ENCODE measurements at regions not wholly inside any gene's neighbourhood (a gene's known extent, or its start where the extent isn't known, plus 50 kb on each side); places are given as distances from the start of the nearest gene placed in this dataset.
A peak's percentile ranks its signal among the peaks of the same experiment; 100 is the strongest.
"Not testable (repeated sequence)": the region's sequence is repeated elsewhere in the genome, so short reads cannot be mapped to it uniquely, and the experiment has no call there.

DNA sequence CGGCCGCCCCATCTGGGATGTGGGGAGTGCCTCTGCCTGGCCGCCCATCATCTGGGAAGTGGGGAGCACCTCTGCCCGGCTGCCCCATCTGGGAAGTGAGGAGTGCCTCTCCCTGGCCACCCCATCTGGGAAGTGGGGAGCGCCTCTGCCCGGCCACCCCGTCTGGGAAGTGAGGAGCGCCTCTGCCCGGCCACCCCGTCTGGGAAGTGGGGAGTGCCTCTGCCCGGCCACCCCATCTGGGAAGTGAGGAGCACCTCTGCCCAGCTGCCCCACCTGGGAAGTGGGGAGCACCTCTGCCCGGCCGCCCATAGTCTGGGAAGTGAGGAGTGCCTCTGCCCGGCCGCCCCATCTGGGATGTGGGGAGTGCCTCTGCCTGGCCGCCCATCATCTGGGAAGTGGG is 91.7 kb upstream of the ZNF519 start:
- H3K9me3 Mint-ChIP-seq (ENCODE audit: low read depth) = peaks cover 16% of the 10 kb centered on the region
- not testable (repeated sequence) for H3K36me3 Mint-ChIP-seq (ENCODE audit: low read depth); H3K4me1 Mint-ChIP-seq (ENCODE audit: low read depth); DNase-seq (ENCODE audit: low spot score); H3K4me3 Mint-ChIP-seq (ENCODE audit: unreplicated experiment); H3K27me3 Mint-ChIP-seq (ENCODE audit: low read depth); H3K27ac Mint-ChIP-seq (ENCODE audit: unreplicated experiment)

DNA sequence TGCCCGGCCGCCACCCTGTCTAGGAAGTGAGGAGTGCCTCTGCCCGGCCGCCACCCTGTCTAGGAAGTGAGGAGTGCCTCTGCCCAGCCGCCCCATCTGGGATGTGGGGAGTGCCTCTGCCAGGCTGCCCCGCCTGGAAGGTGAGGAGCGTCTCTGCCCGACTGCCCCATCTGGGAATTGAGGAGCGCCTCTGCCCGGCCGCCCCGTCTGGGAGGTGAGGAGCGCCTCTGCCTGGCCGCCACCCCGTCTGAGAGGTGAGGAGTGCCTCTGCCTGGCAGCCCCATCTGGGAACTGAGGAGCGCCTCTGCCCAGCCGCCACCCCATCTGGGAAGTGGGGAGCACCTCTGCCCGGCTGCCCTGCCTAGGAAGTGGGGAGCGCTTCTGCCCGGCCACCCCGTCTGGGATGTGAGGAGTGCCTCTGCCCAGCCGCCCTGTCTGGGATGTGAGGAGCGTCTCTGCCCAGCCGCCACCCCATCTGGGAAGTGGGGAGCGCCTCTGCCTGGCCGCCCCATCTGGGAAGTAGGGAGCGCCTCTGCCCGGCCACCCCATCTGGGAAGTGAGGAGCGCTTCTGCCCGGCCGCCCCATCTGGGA is 91.1 kb upstream of the ZNF519 start:
- H3K36me3 Mint-ChIP-seq (ENCODE audit: low read depth); H3K4me3 Mint-ChIP-seq (ENCODE audit: unreplicated experiment); H3K27ac Mint-ChIP-seq (ENCODE audit: unreplicated experiment); H3K4me1 Mint-ChIP-seq (ENCODE audit: low read depth); H3K27me3 Mint-ChIP-seq (ENCODE audit: low read depth): not testable (repeated sequence)
- H3K9me3 Mint-ChIP-seq (ENCODE audit: low read depth) = peaks cover 16% of the 10 kb centered on the region
- DNase-seq (ENCODE audit: low spot score) = peak; percentile 83

DNA sequence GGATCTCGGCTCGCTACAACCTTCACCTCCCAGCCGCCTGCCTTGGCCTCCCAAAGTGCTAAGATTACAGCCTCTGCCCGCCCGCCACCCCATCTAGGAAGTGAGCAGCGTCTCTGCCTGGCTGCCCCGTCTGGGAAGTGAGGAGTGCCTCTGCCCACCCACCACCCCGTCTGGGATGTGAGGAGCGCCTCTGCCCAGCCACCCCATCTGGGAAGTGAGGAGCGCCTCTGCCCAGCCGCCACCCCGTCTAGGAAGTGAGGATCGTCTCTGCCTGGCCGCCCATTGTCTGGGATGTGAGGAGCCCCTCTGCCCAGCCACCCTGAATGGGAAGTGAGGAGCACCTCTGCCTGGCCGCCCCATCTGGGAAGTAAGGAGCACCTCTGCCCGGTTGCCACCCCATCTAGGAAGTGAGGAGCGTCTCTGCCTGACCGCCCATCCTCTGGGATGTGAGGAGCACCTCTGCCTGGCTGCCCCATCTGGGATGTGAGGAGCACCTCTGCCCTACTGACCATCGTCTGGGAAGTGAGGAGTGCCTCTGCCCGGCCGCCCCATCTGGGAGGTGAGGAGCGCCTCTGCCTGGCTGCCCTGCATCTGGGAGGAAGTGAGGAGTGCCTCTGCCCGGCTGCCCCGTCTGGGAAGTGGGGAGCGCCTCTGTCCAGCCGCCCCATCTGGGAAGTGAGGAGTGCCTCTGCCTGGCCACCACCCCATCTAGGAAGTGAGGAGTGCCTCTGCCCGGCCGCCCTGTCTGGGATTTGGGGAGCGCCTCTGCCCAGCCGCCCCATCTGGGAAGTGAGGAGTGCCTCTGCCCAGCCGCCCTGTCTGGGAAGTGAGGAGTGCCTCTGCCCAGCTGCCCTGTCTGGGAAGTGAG is 90.4 kb upstream of the ZNF519 start:
- not testable (repeated sequence) for H3K27me3 Mint-ChIP-seq (ENCODE audit: low read depth); H3K4me3 Mint-ChIP-seq (ENCODE audit: unreplicated experiment); H3K27ac Mint-ChIP-seq (ENCODE audit: unreplicated experiment); H3K36me3 Mint-ChIP-seq (ENCODE audit: low read depth); H3K4me1 Mint-ChIP-seq (ENCODE audit: low read depth)
- H3K9me3 Mint-ChIP-seq (ENCODE audit: low read depth) = peaks cover 16% of the 10 kb centered on the region
- peak; percentile 84 for DNase-seq (ENCODE audit: low spot score)

DNA sequence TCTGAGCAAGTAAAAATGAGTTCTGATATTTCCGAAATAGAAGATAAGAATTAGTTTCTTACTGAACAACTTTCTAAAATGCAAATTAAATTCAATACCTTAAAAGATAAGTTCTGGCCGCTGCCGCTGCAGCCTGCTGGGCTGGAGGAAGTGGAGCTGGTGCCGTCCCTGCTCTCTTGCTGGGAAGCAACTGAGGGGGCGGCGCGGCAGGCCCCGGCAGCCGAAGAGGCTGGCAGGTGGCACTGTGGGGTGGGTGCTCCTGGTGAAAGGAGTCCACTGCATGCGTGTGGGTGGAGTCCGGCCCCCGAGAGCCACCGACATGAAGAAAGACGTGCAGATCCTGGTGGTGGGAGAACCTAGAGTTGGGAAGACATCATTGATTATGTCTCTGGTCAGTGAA is 89.5 kb upstream of the ZNF519 start:
- peaks cover 16% of the 10 kb centered on the region for H3K9me3 Mint-ChIP-seq (ENCODE audit: low read depth)
- no peaks in the 10 kb centered on the region for H3K4me1 Mint-ChIP-seq (ENCODE audit: low read depth)
- H3K27ac Mint-ChIP-seq (ENCODE audit: unreplicated experiment) = no peak overlapping the region
- TF ChIP-seq, protein P1, sequence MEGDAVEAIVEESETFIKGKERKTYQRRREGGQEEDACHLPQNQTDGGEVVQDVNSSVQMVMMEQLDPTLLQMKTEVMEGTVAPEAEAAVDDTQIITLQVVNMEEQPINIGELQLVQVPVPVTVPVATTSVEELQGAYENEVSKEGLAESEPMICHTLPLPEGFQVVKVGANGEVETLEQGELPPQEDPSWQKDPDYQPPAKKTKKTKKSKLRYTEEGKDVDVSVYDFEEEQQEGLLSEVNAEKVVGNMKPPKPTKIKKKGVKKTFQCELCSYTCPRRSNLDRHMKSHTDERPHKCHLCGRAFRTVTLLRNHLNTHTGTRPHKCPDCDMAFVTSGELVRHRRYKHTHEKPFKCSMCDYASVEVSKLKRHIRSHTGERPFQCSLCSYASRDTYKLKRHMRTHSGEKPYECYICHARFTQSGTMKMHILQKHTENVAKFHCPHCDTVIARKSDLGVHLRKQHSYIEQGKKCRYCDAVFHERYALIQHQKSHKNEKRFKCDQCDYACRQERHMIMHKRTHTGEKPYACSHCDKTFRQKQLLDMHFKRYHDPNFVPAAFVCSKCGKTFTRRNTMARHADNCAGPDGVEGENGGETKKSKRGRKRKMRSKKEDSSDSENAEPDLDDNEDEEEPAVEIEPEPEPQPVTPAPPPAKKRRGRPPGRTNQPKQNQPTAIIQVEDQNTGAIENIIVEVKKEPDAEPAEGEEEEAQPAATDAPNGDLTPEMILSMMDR (IDR thresholded peaks at IDR 0.05) = no peak
- no peak overlapping the region for H3K4me3 Mint-ChIP-seq (ENCODE audit: unreplicated experiment)
- H3K36me3 Mint-ChIP-seq (ENCODE audit: low read depth) = no peaks in the 10 kb centered on the region
- DNase-seq (ENCODE audit: low spot score) = no peak
- no peaks in the 10 kb centered on the region for H3K27me3 Mint-ChIP-seq (ENCODE audit: low read depth)

DNA sequence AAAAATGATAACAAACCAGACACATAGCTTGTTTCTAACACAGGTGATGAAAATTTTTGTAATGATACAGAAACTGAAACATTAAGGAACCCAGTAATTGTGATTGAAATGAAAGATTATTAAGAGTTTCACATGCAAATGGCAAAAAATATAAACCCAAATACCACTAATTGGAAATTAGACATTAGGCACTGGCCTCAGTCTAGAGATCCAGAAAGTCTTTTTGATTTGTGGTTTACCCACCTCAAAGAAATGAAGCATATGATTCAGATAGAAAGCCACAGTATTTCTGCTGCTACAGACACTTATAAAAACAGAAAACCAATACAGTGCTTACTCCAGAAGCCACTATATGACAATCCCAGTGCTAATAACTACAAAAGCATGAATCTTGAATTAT is 83.7 kb upstream of the ZNF519 start:
- not testable (repeated sequence) for H3K9me3 Mint-ChIP-seq (ENCODE audit: low read depth); H3K27me3 Mint-ChIP-seq (ENCODE audit: low read depth); H3K4me1 Mint-ChIP-seq (ENCODE audit: low read depth); H3K36me3 Mint-ChIP-seq (ENCODE audit: low read depth); H3K27ac Mint-ChIP-seq (ENCODE audit: unreplicated experiment); DNase-seq (ENCODE audit: low spot score); H3K4me3 Mint-ChIP-seq (ENCODE audit: unreplicated experiment)

DNA sequence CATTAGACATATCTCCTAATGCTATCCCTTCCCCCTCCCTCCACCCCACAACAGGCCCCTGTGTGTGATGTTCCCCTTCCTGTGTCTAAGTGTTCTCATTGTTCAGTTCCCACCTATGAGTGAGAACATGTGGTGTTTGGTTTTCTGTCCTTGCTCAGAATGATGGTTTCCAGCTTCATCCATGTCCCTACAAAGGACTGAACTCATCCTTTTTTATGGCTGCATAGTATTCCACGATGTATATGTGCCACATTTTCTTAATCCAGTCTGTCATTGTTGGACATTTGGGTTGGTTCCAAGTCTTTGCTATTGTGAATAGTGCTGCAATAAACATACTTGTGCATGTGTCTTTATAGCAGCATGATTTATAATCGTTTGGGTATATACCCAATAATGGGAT is 71.2 kb upstream of the ZNF519 start:
- not testable (repeated sequence) for H3K27ac Mint-ChIP-seq (ENCODE audit: unreplicated experiment); DNase-seq (ENCODE audit: low spot score); H3K4me3 Mint-ChIP-seq (ENCODE audit: unreplicated experiment); H3K36me3 Mint-ChIP-seq (ENCODE audit: low read depth); H3K4me1 Mint-ChIP-seq (ENCODE audit: low read depth); H3K27me3 Mint-ChIP-seq (ENCODE audit: low read depth); H3K9me3 Mint-ChIP-seq (ENCODE audit: low read depth)

DNA sequence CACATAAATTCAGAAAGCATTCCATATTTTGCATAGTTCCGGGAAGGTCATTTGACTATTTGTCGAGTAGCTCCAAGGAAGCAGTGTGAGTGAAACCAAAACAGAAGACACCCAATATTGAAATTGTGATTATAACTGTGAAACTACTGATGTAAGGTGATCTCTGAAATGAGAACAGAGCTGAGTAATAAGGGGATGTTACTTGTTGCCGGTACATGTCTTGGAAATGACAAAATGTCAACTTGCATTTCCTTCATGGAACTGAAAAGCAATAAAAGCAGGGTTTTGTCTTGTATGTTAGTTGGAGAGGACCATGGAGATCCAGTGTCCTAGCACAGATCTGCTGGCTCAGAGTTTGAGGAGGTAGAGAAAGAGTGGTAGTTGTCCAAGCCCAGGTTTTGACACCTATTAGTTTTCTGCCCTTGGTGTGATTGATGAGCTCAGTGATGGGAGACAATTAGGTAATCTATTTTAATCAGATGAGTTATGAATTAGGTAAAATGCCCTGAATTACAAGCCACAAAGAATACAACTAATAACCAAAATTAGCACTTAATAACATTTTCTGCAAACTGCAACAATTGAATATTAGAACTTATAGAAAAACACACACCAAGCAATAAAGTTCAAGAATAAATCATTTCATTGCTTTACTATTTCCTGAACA is 58.7 kb upstream of the ZNF519 start:
- H3K4me1 Mint-ChIP-seq (ENCODE audit: low read depth) = not testable (repeated sequence)

DNA sequence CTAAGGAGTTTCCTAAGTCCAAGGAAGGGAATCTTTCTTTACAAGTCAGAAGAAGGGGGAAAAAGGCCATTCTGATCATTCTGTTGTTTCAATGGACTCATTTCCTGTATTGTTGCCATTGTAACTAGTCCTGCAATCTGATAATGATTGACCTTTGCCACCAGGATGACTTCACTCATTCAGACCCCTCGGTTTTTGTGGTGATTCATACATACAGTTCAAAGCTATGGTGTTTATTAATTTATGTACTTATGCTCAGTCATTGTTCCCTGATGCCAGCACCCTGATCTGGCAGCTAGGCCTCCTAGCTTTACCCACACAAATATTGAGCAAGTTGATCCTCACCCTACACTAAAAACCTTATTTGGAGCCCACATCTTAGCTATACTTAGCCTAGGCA is 57.6 kb upstream of the ZNF519 start:
- no peaks in the 10 kb centered on the region for H3K9me3 Mint-ChIP-seq (ENCODE audit: low read depth)
- no peak overlapping the region for H3K27ac Mint-ChIP-seq (ENCODE audit: unreplicated experiment)
- H3K4me1 Mint-ChIP-seq (ENCODE audit: low read depth) = no peaks in the 10 kb centered on the region
- H3K4me3 Mint-ChIP-seq (ENCODE audit: unreplicated experiment) = no peak overlapping the region
- H3K27me3 Mint-ChIP-seq (ENCODE audit: low read depth) = peaks cover 2% of the 10 kb centered on the region
- TF ChIP-seq, protein P1 (IDR thresholded peaks at IDR 0.05) = no peak
- DNase-seq (ENCODE audit: low spot score) = no peak
- no peaks in the 10 kb centered on the region for H3K36me3 Mint-ChIP-seq (ENCODE audit: low read depth)

More for the DNA sequence above, 58.7 kb upstream of the ZNF519 start:
- DNase-seq (ENCODE audit: low spot score); H3K27me3 Mint-ChIP-seq (ENCODE audit: low read depth); H3K4me3 Mint-ChIP-seq (ENCODE audit: unreplicated experiment); H3K27ac Mint-ChIP-seq (ENCODE audit: unreplicated experiment); H3K9me3 Mint-ChIP-seq (ENCODE audit: low read depth); H3K36me3 Mint-ChIP-seq (ENCODE audit: low read depth): not testable (repeated sequence)

DNA sequence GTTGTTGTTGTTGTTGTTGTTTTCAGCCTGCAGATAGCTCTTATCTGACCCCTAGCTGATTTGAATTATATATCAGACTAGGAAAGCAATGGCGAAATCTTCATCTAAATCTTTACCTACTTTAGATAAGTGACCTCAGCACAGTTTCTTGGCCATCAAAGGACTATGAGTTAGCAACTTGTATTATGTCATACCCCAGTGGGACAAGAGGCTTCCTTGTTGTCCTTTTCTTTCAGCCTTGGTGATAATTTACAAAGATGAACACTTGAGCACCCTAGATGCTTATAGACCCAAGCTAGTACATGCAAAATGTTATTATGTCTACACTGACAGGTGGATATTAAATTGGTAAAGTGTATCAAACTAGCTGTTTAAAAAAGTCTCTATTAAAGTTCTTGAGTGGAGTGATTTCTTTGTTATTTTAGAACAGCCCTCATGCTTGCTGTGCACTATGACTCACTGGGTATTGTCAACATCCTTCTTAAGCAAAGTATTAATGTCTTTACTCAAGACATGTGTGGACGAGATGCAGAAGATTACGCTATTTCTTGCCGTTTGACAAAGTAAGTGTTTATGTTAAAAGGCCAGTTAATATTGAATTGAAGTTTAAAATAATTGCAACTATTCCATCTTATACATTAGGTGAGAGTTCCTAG is 56.6 kb upstream of the ZNF519 start:
- DNase-seq (ENCODE audit: low spot score); H3K4me3 Mint-ChIP-seq (ENCODE audit: unreplicated experiment); H3K9me3 Mint-ChIP-seq (ENCODE audit: low read depth); H3K27me3 Mint-ChIP-seq (ENCODE audit: low read depth); H3K27ac Mint-ChIP-seq (ENCODE audit: unreplicated experiment); H3K36me3 Mint-ChIP-seq (ENCODE audit: low read depth); H3K4me1 Mint-ChIP-seq (ENCODE audit: low read depth): not testable (repeated sequence)

All from chondrocyte (in vitro differentiated cells).